Upper lobe of left lung (tissue), 4 donors: ENCODE measurements at regions not wholly inside any gene's neighbourhood (a gene's known extent, or its start where the extent isn't known, plus 50 kb on each side); places are given as distances from the start of the nearest gene placed in this dataset.

Source experiments
- CTCF ChIP-seq, 6 experiments: fragments of 450-650 bp in 4 of 6; fragments of 200-600 bp in 2 of 6; sonication (generic) in 2 of 6; IDR thresholded peaks; one replicate each; pipeline ENCODE4 v1.5.1; 2016 to 2019; ENCODE audit warnings: antibody characterized with exemption in 6 of 6
- EP300 ChIP-seq, 4 donors: sonication (generic); formaldehyde crosslinking; IDR thresholded peaks; one replicate each; pipeline ENCODE4 v1.5.1; 2017; ENCODE audit warnings: antibody characterized with exemption in 4 of 4, control low read depth in 2 of 4
- POLR2A ChIP-seq, 4 donors: fragments of 450-650 bp; IDR thresholded peaks; one replicate each; pipeline ENCODE4 v1.5.1; 2016 to 2017; ENCODE audit warnings: antibody characterized with exemption in 4 of 4, mild to moderate bottlenecking in 2 of 4
- POLR2AphosphoS5 ChIP-seq, 2 donors: sonication (generic); formaldehyde crosslinking; IDR thresholded peaks; one replicate each; pipeline ENCODE4 v1.5.1; 2017; ENCODE audit warnings: antibody characterized with exemption in 2 of 2

- TF ChIP-seq POLR2A (IDR thresholded peaks at IDR 0.05) (no peak), CTCF (IDR thresholded peaks at IDR 0.05) (no peak), POLR2AphosphoS5 (IDR thresholded peaks at IDR 0.05) (no peak), EP300 (IDR thresholded peaks at IDR 0.05) (no peak)
Observed at GRCh38 chr15:91630090-91630489, 223.4 kb upstream of the SLCO3A1 start.
